C4-2B (cell line): ENCODE measurements at regions not wholly inside any gene's neighbourhood (a gene's known extent, or its start where the extent isn't known, plus 50 kb on each side); places are given as distances from the start of the nearest gene placed in this dataset.
"Not testable (repeated sequence)": the region's sequence is repeated elsewhere in the genome, so short reads cannot be mapped to it uniquely, and the experiment has no call there.

ENCODE experiments used
- H3K27ac ChIP-seq: fragments of 450-650 bp; 2 replicates; pipeline ENCODE4 v1.5.1; 2017
- ZFX ChIP-seq: fragments of 450-650 bp; IDR thresholded peaks from 2 replicates; pipeline ENCODE4 v1.6.1; 2017
- TF ChIP-seq, protein P1 (sequence below): fragments of 450-650 bp; conservative IDR thresholded peaks from 2 replicates; pipeline ENCODE4 v1.5.1; 2017; ENCODE audit warnings: mild to moderate bottlenecking

DNA sequence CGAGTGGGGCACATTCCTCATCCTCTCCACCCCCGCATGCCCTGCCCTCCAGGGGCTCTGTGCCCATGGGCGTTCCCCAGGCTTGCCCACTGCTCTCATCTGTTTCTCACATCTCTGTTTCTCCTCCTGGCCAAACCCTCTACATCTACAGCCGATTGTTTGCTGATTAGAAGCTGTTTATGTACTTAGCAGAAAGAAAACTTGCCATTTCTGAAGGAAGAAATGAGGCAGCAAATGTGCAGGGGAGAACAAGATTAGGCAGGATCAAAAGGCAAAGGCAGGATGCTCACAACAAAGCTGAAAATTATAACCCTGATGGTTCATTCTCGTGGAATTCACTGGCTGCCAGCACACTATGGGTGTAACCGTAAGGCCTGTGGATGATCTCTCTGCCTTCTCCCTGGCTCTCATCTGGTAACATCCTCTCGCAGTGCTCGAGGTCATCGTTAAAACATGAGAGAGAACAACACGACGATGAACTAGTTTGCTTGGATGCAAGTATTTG, 111.6 kb upstream of the KLF14 start:
- H3K27ac ChIP-seq = no peak overlapping the region

DNA sequence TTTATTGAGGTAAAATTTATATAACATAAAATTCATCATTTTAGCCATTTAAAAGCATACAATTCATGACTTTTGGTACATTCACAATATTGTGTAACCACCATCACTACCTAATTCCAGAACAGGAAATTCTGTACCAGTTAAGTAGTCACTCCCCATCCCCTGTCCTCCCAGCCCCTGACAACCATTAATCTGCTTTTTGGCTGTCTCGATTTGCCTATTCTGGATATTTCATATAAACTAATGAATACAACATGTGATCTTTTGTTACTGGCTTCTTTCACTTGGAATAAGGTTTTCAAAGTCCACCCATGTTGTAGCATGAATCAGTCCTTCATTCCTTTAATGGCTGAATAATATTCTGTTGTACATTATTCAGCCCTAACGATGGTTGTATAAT, 115.6 kb upstream of the KLF14 start:
- no peak overlapping the region for H3K27ac ChIP-seq
- TF ChIP-seq ZFX = no peak
- TF ChIP-seq, protein P1, sequence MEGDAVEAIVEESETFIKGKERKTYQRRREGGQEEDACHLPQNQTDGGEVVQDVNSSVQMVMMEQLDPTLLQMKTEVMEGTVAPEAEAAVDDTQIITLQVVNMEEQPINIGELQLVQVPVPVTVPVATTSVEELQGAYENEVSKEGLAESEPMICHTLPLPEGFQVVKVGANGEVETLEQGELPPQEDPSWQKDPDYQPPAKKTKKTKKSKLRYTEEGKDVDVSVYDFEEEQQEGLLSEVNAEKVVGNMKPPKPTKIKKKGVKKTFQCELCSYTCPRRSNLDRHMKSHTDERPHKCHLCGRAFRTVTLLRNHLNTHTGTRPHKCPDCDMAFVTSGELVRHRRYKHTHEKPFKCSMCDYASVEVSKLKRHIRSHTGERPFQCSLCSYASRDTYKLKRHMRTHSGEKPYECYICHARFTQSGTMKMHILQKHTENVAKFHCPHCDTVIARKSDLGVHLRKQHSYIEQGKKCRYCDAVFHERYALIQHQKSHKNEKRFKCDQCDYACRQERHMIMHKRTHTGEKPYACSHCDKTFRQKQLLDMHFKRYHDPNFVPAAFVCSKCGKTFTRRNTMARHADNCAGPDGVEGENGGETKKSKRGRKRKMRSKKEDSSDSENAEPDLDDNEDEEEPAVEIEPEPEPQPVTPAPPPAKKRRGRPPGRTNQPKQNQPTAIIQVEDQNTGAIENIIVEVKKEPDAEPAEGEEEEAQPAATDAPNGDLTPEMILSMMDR = no peak

More for the DNA sequence above, 111.6 kb upstream of the KLF14 start:
- no peak for TF ChIP-seq ZFX
- TF ChIP-seq, protein P1 = no peak

DNA sequence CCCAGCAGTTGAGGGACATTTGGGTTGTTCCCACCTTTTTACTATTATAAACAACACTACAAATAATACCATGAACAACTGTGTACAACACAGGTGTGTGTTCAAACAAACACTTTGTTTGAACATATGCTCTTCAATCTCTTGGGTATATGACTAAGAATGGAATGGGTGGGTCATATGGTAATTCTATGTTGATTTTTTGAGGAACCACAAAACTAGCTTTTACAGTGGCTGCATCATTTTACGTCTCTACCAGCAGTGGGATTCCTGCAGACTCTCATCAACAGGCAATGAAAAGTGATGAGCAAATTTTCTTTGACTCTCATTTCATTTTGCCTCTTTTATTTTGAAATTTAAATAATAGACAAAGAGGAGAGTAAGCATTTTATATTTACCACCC, 116.9 kb upstream of the KLF14 start:
- TF ChIP-seq, protein P1 = no peak
- no peak for TF ChIP-seq ZFX
- H3K27ac ChIP-seq = no peak overlapping the region

DNA sequence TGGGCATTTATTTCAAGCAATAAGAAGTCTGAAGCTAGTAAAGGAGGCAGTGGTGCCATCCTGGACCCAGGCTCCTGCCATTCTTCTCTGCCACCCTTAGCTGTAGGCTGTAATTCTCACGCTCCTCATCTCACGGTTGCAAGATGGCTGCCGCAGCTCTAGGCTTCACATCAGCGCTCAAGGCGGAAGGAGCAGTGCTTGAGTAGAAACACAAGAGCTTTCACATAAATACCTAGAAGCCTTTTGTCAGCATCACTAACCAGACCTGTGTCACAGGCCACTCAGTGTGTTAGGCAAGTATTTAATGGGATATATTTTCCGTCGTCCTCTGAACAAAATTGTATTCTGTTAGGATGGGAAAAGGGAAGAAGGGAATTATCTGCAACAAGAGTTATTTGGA, 118.9 kb upstream of the KLF14 start:
- no peak overlapping the region for H3K27ac ChIP-seq
- TF ChIP-seq ZFX = no peak
- TF ChIP-seq, protein P1 = no peak

DNA sequence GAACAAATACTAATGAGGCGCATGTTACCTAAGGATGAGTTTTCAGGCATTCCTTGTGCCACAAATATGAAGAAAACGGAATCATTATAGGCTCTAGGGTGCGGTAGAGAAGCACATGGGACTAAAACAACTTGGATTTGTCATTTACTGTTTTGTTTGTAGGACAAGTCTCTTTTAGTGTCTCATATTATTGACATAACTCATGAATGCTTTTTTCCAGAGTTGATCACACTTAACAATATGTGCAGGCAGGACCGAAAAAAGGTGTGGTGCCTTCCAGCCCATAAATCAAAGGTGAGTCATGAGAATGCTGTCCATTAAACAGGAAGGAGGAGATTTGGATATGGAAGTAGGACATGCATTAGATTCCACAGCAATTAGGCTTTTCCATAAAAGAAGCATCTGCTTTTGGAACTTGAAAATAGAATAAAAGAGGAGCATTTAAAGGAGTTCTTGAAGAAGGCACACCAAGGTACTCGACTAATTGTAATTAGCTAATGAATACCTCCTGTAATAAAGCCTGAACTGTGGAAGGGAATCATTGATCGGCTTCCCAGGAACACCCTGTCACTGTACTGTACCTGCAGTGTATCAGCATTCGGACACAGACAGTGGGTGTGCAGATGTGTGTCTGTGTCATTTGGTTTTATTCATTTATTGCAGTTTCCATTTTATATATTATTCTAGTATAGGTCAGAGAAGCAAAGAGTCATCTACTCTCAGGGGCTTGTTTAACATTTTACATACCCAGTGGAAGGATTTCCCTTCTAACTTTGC, 119.7 kb upstream of the KLF14 start:
- no peak overlapping the region for H3K27ac ChIP-seq
- TF ChIP-seq, protein P1 = no peak; the same call in 1 of the 2 replicates
- TF ChIP-seq ZFX = no peak

DNA sequence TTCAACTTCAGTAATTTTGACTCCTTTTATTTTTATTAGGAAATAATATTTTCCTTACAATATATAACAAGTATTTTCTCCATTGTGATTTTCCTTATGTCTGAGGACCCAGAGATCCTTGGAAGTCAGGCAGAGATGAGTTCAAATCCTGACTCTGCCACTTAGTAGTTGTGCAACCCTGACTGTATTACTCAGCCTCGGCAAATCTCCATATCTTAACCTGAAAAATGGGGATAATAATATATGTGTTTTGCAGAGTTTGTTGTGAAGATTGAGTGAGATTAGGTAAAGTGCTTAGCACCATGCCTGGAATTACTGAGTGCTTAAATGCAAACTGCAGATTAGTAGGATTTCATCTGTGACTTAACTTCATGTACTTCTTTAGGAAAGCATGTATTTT, 120.5 kb upstream of the KLF14 start:
- TF ChIP-seq, protein P1 = no peak
- no peak for TF ChIP-seq ZFX
- H3K27ac ChIP-seq = no peak overlapping the region

DNA sequence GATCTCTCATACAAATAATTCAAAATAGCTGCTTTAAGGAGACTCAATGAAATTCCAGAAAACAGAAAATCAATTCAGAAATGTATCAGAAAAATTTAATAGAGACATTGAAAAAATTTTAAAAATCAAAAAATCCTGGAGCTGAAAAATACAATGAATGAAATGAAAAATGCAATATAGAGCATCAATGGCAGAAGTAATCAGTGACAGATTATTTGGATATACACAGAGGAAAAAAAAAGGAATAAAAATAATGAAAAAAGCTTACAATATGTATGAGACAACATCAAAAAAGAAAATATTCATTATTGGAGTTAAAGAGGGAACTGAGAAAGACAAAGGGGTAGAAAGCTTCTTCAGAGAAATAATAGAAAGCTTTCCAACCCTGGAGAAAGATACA, 122.9 kb upstream of the KLF14 start:
- TF ChIP-seq, protein P1 = no peak
- TF ChIP-seq ZFX = no peak
- no peak overlapping the region for H3K27ac ChIP-seq

DNA sequence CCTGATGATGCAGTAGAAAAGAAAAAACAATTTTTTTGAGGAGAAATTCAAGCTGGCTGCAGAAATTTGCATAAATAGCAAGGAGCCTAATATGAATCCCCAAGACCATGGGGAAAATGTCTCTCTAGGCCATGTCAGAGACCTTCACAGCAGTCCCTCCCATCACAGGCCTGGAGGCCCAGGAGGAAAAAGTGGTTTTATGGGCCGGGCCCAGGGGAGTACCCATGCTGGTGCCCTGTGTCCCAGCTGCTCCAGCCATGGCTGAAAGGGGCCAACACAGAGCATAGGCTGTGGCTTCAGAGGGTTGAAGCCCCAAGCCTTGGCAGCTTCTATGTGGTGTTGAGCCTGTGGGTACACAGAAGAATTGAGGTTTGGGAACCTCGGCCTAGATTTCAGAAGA, 126.8 kb upstream of the KLF14 start:
- not testable (repeated sequence) for H3K27ac ChIP-seq
